ENCODE measurements at regions not wholly inside any gene's neighbourhood (a gene's known extent, or its start where the extent isn't known, plus 50 kb on each side); places are given as distances from the start of the nearest gene placed in this dataset.

DNA sequence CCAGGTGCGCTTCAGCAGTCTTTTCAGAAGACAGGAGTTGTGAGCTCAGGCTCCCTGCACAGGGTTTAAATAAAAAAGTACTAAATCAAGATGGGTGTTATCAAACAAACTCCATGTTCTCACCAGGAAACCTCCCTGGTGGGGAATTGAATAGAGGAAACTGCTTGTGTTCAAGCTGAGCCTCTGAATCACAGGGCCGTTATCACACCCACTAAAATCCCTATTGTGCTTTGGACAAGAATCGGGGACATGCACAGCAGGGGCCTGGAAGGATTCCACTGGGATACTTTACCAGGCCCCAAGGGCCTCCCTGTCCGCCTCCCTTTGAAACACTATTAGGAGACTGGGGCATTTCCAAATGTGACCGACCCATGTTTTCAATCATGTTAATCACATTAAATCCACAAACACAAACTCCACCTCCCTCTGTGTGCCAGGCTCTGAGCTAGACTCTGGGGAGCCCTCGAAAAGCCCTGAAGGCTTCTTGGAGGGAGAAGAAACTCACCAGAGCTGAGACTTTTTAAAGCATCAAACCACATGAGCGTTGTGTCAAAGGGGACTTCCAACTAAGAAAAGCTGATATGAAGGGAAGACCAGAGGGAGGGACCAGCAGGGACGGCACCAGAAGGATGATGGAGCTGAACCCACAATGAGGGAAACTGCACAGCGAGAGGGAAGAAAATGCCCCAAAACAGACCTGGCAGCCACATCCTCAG, 458.7 kb upstream of the ID2 start (continued):
- no peak for TF ChIP-seq RNF2 (IDR thresholded peaks at IDR 0.05; ENCODE audit: borderline replicate concordance, low read depth)
- no peak for TF ChIP-seq CHD4 (IDR thresholded peaks at IDR 0.05; ENCODE audit: borderline replicate concordance)
- TF ChIP-seq TP53 (CRISPR knock-in tag; IDR thresholded peaks at IDR 0.05) = no peak
- TF ChIP-seq RFX5 (IDR thresholded peaks at IDR 0.05) = no peak
- TF ChIP-seq, protein P1, sequence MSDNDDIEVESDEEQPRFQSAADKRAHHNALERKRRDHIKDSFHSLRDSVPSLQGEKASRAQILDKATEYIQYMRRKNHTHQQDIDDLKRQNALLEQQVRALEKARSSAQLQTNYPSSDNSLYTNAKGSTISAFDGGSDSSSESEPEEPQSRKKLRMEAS (IDR thresholded peaks at IDR 0.05) = no peak
- TF ChIP-seq, protein P2, sequence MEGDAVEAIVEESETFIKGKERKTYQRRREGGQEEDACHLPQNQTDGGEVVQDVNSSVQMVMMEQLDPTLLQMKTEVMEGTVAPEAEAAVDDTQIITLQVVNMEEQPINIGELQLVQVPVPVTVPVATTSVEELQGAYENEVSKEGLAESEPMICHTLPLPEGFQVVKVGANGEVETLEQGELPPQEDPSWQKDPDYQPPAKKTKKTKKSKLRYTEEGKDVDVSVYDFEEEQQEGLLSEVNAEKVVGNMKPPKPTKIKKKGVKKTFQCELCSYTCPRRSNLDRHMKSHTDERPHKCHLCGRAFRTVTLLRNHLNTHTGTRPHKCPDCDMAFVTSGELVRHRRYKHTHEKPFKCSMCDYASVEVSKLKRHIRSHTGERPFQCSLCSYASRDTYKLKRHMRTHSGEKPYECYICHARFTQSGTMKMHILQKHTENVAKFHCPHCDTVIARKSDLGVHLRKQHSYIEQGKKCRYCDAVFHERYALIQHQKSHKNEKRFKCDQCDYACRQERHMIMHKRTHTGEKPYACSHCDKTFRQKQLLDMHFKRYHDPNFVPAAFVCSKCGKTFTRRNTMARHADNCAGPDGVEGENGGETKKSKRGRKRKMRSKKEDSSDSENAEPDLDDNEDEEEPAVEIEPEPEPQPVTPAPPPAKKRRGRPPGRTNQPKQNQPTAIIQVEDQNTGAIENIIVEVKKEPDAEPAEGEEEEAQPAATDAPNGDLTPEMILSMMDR (IDR thresholded peaks at IDR 0.05) = no peak

DNA sequence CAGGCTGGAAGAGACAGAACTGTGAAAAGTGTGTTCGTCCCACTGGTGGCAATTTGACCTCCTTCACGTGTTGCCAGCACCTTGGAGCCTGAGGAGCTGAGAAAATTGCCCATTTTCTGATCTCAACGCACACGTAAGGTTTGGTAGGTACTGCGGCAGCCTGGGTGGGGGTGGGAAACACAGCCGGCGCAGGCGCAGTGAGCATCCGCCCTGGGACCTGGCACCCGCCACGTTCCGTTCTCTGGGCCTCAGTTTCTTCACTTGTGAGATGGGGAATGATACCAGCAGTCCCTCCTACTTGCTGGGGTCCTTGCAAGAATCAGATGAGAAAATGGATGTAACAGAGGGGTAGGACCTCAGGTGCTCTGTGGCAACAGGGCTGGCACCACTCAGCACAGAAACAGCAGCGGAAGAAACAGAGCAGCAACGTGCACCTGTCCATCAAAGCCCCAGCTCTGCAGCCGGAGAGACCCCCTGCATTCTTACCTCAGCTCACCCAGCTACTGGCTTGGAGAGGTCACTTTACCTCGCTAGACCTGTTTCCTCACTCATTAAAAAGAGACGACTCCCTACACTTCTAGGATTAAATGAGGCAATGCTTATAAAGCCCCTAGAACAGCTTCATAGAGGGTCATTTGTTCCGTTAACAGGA, 458.0 kb upstream of the ID2 start:
- DNase-seq (ENCODE audit: low read depth in 1 of 2, low spot score in 1 of 2) (no peak), ATAC-seq (no peak), FAIRE-seq (no peak)
- POLR2A ChIA-PET = no interaction called here
- WGBS (ENCODE audit: missing lambda C conversion rate) = 75% methylated on average over 18 of the region's 18 CpGs
- TF ChIP-seq BHLHE40 (IDR thresholded peaks at IDR 0.05; ENCODE audit: low read depth, low read length) = no peak
- no peak overlapping the region for H3K4me3 ChIP-seq
- H3K9me3 ChIP-seq = no peaks in the 10 kb centered on the region
- CTCF ChIA-PET = interaction anchor here (0.6 to 1.3 kb wide), 3 partner anchors 25 to 939 kb away, joined by 3 read pairs; no protein-coding TSS in a partner anchor
- no peaks in the 10 kb centered on the region for H3K4me1 ChIP-seq
- H3K4me2 ChIP-seq = no peak overlapping the region
- H3K27ac ChIP-seq = no peak overlapping the region

DNA sequence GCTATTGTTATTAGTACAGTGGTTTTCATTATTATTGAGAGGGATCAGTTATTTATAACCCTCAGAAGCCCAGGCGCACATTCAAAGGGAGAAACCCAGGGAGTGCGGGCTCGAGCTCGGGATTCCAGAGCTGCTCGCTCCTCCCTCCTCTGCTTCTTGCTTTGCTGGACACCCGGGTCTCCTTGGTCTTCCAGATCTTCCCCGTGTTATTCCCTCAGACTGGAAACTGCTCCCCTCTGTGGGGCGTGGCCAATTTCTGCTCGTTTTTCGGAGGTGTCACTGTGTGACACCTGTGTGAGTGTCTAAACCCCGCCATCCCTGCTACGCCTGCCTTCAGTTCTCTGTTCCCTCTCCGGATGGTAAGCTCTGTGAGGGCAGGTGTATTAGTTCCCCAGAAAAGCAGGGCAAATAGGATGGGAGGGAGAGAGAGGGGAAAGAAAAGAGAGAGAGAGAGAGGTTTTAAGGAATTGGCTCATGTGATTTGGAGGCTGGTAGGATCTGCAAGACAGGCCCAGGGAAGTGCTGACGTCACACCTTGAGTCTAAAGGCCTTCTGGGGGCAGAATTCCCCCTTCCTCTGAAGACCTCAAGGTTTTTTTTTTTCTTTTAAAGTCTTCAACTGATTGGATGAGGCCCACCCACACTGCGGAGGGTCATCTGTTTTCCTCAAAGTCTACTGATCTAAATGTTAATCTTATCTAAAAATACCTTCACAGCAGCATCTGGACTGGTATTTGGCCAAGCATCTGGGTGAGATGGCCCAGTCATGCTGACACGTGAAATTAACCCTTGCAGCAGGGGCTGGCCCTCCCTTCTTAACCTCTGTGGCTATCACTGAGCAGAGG, 457.3 kb upstream of the ID2 start:
- CTCF ChIA-PET = interaction anchor here (0.9 to 1.3 kb wide), 2 partner anchors 253 to 940 kb away, joined by 3 read pairs; no protein-coding TSS in a partner anchor
- POLR2A ChIA-PET = no interaction called here
- TF ChIP-seq, protein P3, sequence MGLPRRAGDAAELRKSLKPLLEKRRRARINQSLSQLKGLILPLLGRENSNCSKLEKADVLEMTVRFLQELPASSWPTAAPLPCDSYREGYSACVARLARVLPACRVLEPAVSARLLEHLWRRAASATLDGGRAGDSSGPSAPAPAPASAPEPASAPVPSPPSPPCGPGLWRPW (IDR thresholded peaks at IDR 0.05) = no peak
- FAIRE-seq = no peak
- H3K4me2 ChIP-seq = no peak overlapping the region
- 67% methylated on average over 16 of the region's 16 CpGs for WGBS (ENCODE audit: missing lambda C conversion rate)
- H3K27ac ChIP-seq = no peak overlapping the region
- no peaks in the 10 kb centered on the region for H3K9me3 ChIP-seq
- H3K4me1 ChIP-seq = peaks cover 4% of the 10 kb centered on the region; the same call in 2 of the 3 replicates
- H3K4me3 ChIP-seq = no peak overlapping the region
- ATAC-seq = no peak
- DNase-seq (ENCODE audit: low read depth in 1 of 2, low spot score in 1 of 2) = no peak

DNA sequence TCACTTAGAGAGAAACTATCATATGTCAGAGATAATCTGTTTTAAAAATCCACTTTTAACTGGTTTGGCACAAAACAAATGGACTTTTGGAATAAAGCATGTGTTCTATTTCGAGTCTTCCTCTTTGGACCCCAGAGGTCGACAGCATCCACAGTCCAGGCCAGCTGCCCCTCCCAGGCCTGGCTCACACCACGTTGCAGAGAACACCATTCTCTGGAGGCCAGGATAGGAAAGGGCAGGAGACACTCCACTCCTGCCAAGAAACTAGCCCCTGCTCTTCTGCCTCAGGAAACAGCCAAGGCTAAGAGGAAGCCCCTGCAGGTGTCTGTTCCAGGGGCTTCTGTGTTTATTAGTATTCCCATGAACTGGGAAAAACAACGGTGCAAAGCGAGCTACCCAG, 456.6 kb upstream of the ID2 start:
- 38% methylated on average over 5 of the region's 5 CpGs for WGBS (ENCODE audit: missing lambda C conversion rate)
- no peak overlapping the region for H3K4me3 ChIP-seq
- TF ChIP-seq ZNF302 (CRISPR knock-in tag; IDR thresholded peaks at IDR 0.05) (no peak), CHD4 (IDR thresholded peaks at IDR 0.05; ENCODE audit: borderline replicate concordance) (no peak), MAFK (IDR thresholded peaks at IDR 0.05; ENCODE audit: partially characterized antibody) (no peak), HOXB13 (CRISPR knock-in tag; IDR thresholded peaks at IDR 0.05; ENCODE audit: low read depth) (no peak), CEBPB (IDR thresholded peaks at IDR 0.05) (no peak), MAZ (IDR thresholded peaks at IDR 0.05; ENCODE audit: borderline replicate concordance, low read depth, low read length) (no peak), TFCP2L1 (CRISPR knock-in tag; IDR thresholded peaks at IDR 0.05) (no peak)
- TF ChIP-seq, protein P1 (IDR thresholded peaks at IDR 0.05) = no peak
- TF ChIP-seq, protein P4, sequence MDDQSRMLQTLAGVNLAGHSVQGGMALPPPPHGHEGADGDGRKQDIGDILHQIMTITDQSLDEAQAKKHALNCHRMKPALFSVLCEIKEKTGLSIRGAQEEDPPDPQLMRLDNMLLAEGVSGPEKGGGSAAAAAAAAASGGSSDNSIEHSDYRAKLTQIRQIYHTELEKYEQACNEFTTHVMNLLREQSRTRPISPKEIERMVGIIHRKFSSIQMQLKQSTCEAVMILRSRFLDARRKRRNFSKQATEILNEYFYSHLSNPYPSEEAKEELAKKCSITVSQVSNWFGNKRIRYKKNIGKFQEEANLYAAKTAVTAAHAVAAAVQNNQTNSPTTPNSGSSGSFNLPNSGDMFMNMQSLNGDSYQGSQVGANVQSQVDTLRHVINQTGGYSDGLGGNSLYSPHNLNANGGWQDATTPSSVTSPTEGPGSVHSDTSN (IDR thresholded peaks at IDR 0.05) = no peak
- TF ChIP-seq, protein P3 (IDR thresholded peaks at IDR 0.05) = no peak
- no peak for ATAC-seq
- POLR2A ChIA-PET = no interaction called here
- no peak for FAIRE-seq
- peaks cover 5% of the 10 kb centered on the region; the same call in 2 of the 3 replicates for H3K4me1 ChIP-seq
- H3K4me2 ChIP-seq = no peak overlapping the region
- H3K27ac ChIP-seq = no peak overlapping the region
- CTCF ChIA-PET = no interaction called here
- no peak for DNase-seq (ENCODE audit: low read depth in 1 of 2, low spot score in 1 of 2)
- no peaks in the 10 kb centered on the region for H3K9me3 ChIP-seq
